RKO (cell line): ENCODE measurements at regions not wholly inside any gene's neighbourhood (a gene's known extent, or its start where the extent isn't known, plus 50 kb on each side); places are given as distances from the start of the nearest gene placed in this dataset.
"Not testable (repeated sequence)": the region's sequence is repeated elsewhere in the genome, so short reads cannot be mapped to it uniquely, and the experiment has no call there.

Experiments
- DNase-seq: peaks from one replicate; pipeline ENCODE4 v3.0.0-alpha.2; 2016; ENCODE audit warnings: low spot score

GRCh38 chr11:98047647-98048046, 973.1 kb upstream of the CNTN5 start:
- DNase-seq, result no peak

- no peak for DNase-seq
Observed at GRCh38 chr11:98053851-98054250, 966.9 kb upstream of the CNTN5 start.

DNA sequence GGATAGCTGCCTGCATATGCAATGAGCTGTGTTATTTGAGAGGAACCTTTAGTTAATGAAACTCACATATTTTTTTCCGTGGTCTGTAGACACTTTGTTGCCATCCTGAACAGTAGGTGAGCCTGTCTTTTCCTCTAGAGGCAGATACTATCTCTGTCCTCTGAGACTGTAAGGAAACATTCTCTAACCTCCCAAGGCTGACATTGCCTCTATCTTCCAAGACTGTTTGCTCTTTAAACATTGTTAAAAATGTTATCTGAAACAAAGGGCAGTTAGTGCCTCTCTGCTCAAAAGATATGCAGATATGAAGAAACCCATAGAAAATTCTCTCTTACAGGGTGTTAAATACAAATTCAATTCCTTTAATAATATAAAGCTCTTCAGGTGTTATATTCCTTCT, 963.8 kb upstream of the CNTN5 start:
- DNase-seq, result no peak

DNA sequence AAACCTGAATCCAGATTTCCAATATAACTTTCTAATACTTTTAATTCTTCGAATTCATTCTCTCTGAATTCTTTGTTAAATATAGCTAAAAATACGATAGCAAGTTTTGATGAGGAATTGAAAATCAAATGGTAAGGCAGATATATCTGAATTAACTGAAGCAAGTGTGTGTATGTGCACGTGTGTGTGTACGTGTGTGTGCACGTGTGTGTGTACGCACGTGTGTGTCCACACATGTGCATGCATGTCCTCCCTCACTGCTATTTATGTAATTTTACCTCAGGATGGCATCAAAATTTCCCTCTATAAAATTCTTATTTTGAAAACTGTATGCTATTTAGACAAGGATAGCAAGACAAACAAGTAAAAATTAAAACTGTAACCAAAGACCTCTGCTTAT, 961.3 kb upstream of the CNTN5 start:
- DNase-seq, result no peak

- no peak for DNase-seq
Observed at GRCh38 chr11:98060759-98061158, 960.0 kb upstream of the CNTN5 start.

GRCh38 chr11:98061858-98062257, 958.9 kb upstream of the CNTN5 start:
- DNase-seq, result no peak

DNA sequence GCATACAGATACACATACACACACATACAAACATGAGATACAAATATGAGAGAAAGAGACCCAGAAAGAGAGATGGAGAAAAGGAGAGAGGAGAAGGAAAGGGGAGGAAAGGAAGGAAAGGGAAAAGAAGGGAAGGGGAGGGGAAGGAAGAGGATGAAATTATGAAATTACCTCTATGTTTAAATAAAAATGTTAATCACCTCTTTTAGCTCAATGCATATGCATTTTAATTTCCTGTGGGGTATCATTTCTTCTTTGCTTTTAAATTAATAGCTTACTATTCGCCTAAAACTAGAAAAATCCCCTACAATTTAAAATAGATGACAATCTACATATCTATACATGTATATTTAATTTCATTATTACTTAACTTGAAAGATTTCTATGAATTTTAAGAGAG, 958.0 kb upstream of the CNTN5 start:
- no peak for DNase-seq

GRCh38 chr11:98068251-98068650, 952.5 kb upstream of the CNTN5 start:
- DNase-seq, result no peak

DNA sequence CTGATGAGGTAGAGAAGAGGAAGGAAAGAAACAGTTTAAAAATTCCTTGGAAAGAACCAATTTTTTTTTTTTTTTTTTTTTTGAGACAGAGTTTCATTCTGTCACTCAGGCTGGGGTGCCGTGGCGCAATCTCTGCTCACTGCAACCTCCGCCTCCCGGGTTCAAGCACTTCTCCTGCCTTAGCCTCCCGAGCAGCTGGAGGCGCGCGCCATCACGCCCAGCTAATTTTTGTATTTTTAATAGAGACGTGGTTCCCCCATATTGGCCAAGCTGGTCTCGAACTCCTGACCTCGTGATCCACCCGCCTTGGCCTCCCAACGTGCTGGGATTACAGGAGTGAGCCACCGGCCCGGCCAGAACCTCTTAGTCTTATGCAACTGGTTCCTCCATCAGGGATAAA, 951.6 kb upstream of the CNTN5 start:
- DNase-seq, result not testable (repeated sequence)

GRCh38 chr11:98069861-98070260, 950.9 kb upstream of the CNTN5 start:
- DNase-seq, result no peak

- DNase-seq, result no peak
Observed at GRCh38 chr11:98090861-98091505, 929.8 kb upstream of the CNTN5 start.

GRCh38 chr11:98099371-98099770, 921.4 kb upstream of the CNTN5 start:
- no peak for DNase-seq

- DNase-seq, result no peak
Observed at GRCh38 chr11:98100689-98101088, 920.1 kb upstream of the CNTN5 start.

- no peak for DNase-seq
Observed at GRCh38 chr11:98101329-98101728, 919.4 kb upstream of the CNTN5 start.

GRCh38 chr11:98104249-98104648, 916.5 kb upstream of the CNTN5 start:
- DNase-seq, result no peak

DNA sequence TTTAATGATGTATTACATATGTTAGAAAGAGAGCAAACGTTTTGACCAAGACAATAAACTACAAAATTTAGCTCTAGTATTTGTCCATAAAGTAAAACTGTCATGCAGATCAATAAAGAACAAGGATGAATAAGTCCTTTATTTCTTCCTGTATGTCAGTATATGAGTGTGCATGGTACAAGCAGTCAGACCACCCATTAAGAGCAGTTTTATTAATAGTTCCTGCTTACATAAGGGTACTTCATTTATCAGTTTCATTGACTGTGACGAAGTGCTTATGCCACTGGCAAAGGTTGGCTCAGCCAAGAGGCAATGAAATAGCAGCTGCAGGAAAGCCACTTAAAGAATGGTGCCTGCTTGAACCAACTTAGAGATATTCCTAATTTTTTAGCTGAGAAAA, 913.0 kb upstream of the CNTN5 start:
- DNase-seq, result no peak

DNA sequence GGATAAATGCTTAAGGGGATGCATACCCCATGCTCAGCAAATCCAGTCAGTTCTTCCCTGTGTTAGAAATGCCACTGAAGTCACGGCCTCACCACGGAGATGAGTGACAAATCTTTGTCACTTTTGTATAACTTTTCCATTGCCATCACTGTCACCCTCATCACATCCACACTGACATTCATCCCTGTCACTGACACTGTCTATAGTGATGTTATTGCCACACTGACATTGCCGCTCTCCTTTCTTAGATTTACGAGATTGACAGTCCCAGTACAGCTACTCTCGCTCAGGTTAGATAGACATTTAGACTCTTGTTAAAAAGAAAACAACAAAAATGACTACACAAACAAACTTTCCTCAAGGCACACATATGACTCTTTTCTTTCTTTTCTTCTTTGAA, 910.7 kb upstream of the CNTN5 start:
- DNase-seq, result no peak

DNA sequence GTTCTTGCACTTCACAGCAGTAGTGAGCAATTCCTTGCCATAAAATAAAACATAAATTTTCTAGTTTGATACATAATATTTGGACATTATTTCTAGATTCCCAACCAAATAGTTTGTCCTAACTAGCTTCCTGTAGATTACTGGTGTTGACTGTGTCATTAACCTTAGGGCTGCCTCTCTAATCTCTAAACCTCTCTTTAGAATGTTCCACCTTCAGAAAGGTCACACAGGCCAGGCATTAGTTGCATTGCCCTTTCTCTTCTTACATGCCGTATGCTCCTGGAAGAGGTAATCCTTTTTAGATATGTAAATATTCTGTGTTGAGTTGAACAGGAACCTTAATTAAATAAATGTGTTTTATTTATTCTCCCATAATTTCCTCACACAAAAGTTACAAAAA, 904.9 kb upstream of the CNTN5 start:
- DNase-seq, result no peak

- DNase-seq, result no peak
Observed at GRCh38 chr11:98130117-98130625, 890.6 kb upstream of the CNTN5 start.

DNA sequence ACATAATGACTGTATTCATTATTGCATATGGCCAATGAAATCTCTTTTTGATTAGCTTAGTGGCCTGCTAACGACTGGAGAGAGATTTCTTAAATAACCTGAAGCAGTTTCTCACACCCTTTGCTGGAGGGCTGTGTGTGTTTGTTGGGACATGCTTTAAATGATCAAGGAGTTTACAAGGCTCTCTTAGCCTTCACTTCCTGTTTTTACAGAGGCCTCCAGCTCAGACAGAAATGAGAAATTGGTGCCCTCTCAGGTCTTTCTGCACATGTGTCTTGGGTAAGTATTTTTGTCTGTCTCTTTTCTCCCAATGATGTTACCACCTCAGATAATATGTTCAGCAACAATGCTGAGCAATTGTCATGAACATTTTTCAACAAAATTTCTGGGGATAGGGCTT, 884.4 kb upstream of the CNTN5 start:
- DNase-seq, result no peak

GRCh38 chr11:98137437-98137836, 883.3 kb upstream of the CNTN5 start:
- DNase-seq, result no peak

- no peak for DNase-seq
Observed at GRCh38 chr11:98143661-98144060, 877.1 kb upstream of the CNTN5 start.

GRCh38 chr11:98153752-98154151, 867.0 kb upstream of the CNTN5 start:
- no peak for DNase-seq

DNA sequence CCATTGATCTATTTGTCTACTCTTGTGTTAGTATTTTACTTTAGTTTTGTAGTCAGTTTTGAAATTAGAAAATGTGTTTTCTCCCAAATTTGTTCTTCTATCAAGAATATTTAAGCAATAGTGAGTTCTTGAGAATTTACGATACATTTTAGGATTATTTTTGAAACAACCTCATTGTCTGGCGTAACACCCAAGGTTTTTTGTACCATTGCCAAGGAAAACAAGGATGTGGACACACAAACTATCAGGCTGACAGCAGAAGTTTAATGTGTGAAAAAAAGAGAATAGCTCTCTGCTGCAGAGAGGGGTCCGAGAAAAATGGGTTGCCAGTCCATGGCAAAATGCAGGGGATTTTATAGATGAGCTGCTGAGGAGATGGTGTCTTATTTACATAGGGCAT, 865.1 kb upstream of the CNTN5 start:
- DNase-seq, result no peak

- no peak for DNase-seq
Observed at GRCh38 chr11:98177925-98178324, 842.8 kb upstream of the CNTN5 start.
